Gastroesophageal sphincter (tissue), 3 donors: ENCODE measurements at regions not wholly inside any gene's neighbourhood (a gene's known extent, or its start where the extent isn't known, plus 50 kb on each side); places are given as distances from the start of the nearest gene placed in this dataset.
"Not testable (repeated sequence)": the region's sequence is repeated elsewhere in the genome, so short reads cannot be mapped to it uniquely, and the experiment has no call there.

Experiments
- CTCF ChIP-seq, 4 experiments: fragments of 200-600 bp in 2 of 4; fragments of 450-650 bp in 2 of 4; sonication (generic) in 1 of 4; IDR thresholded peaks; one replicate each; pipeline ENCODE4 v1.5.1; 2017 to 2019; ENCODE audit warnings: antibody characterized with exemption in 4 of 4, mild to moderate bottlenecking in 2 of 4, moderate library complexity in 2 of 4
- EP300 ChIP-seq: sonication (generic); formaldehyde crosslinking; IDR thresholded peaks from one replicate; pipeline ENCODE4 v1.6.1; 2017; ENCODE audit warnings: antibody characterized with exemption, mild to moderate bottlenecking
- POLR2A ChIP-seq, 2 donors: fragments of 450-650 bp; IDR thresholded peaks; one replicate each; pipeline ENCODE4 v1.6.1; 2017; ENCODE audit warnings: antibody characterized with exemption in 2 of 2, mild to moderate bottlenecking in 2 of 2, moderate library complexity in 1 of 2
- POLR2AphosphoS5 ChIP-seq: sonication (generic); formaldehyde crosslinking; IDR thresholded peaks from one replicate; pipeline ENCODE4 v1.6.1; 2017; ENCODE audit warnings: antibody characterized with exemption

DNA sequence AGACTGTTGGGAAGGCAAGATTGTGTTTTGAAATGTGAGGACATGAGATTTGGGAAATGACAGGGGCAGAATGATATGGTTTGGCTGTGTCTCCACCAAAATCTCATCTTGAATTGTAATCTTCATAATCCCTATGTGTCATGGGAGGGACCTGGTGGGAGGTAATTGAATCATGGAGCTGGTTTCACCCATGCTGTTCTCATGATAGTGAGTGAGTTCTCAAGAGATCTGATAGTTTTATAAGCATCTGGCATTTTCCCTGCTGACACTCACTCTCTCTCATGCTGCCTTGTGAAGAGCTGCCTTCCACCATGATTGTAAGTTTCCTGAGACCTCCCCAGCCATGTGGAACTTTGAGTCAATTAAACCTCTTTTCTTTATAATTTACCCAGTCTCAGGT is 406.2 kb downstream of the KIF20B start:
- not testable (repeated sequence) for TF ChIP-seq CTCF (IDR thresholded peaks at IDR 0.05); POLR2AphosphoS5; EP300; POLR2A (IDR thresholded peaks at IDR 0.05)
